ENCODE measurements at regions not wholly inside any gene's neighbourhood (a gene's known extent, or its start where the extent isn't known, plus 50 kb on each side); places are given as distances from the start of the nearest gene placed in this dataset.

- in situ Hi-C loops (cut with MboI; ENCODE audit: low sequenced_read_pairs): no loop called here
Measured at GRCh38 chr3:16658004-16658924, 53.0 kb upstream of the DAZL start.

DNA sequence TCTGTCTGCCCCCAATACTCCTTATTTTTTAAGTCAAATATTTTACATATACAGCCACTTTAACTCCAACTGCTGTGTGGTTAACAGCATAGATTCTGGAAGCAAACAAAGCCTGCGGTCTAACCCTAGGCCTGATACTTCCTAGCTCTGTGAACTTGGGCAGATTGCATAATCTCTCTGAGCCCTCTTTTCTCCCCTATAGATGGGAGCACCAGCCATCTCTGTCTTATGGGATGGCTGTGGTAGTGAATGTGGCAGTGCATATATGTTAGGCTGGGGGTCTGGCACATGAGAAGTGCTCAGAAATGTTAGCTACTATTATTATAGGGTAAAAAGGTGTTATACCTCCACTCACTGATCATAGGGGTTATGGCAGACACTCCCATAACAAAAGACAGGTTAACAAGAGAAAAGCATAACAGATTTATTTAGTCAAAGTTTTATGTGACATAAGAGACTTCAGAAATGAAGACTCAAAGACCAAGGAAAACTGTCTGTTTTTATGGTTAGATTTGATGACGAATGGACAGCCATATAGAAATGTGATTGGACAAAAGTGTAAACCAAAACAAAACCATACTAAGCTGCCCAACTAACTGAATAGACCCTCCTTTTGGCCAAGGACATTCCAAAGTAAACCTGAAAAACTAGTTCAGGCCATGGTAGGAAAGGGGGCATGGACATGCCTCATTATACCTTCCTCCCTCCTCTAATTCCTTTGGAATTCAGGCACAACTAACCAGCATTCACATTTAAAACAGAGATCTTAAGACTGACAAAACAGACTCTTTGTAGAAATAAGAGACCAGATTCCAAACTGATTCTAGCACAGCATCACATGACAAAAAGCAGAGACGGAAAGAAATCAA, 53.9 kb upstream of the DAZL start:
- in situ Hi-C loops (cut with MboI; ENCODE audit: low sequenced_read_pairs): no loop called here

GRCh38 chr3:16663854-16664712, 58.9 kb upstream of the DAZL start:
- in situ Hi-C loops (cut with MboI; ENCODE audit: low sequenced_read_pairs): no loop called here

- in situ Hi-C loops (cut with MboI; ENCODE audit: low sequenced_read_pairs): no loop called here
Measured at GRCh38 chr3:16665282-16665741, 60.1 kb upstream of the DAZL start.

DNA sequence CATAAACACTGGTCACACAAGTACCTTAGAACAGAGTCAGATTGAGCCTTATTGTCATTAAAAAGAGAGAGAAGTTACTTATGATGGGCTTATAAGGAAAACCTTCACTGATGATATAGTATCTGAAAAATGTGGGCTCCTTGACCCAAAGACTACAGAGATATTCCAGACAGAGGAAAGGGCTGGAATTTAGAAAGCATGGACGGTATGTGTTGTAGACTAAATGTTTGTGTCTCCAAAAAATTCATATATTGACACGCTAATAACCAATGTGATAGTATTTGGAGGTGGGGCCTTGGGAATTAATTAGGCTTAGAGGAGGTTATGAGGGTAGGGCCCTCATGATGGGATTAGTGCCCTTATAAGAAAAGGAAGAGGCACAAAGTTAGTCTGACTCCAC, 61.0 kb upstream of the DAZL start:
- in situ Hi-C loops (cut with MboI; ENCODE audit: low sequenced_read_pairs): no loop called here

GRCh38 chr3:16667633-16668032, 62.4 kb upstream of the DAZL start:
- in situ Hi-C loops (cut with MboI; ENCODE audit: low sequenced_read_pairs): no loop called here

DNA sequence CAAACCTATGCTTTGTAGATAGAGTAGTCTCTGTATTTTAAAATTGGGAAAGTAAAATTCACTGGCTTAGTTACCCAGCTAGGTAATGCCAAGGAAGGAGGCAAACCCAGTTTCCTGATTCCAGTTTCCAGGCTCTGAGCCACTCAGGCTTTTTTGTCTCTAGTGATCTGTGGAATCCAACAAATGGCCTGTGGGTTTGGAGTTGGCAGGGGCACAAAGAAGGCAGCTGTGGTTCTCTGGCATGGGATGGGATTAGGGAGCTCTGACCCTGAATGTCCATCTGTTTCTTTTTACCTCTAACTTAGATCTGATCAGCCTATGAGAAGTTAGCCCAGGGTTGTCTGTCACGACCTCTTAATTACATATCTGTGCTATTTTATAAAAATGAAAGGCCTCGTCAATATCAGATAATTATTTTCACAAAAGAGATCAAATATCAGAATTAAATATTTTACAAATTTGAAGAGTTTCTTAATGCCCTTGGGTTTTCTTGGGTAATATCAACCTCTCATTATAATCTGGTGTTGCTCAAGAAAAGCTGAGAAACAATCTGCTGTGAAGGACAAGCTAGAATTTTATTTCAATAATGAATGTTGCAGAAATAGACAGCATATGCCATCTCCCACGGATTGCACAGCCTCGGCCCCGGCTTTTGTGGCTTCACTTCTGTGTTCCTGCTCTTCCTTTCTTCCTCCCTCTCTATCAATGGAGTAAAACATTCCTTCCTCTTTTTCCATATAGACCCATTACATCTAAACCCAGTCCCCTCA, 63.7 kb upstream of the DAZL start:
- in situ Hi-C loops (cut with MboI; ENCODE audit: low sequenced_read_pairs): no loop called here

DNA sequence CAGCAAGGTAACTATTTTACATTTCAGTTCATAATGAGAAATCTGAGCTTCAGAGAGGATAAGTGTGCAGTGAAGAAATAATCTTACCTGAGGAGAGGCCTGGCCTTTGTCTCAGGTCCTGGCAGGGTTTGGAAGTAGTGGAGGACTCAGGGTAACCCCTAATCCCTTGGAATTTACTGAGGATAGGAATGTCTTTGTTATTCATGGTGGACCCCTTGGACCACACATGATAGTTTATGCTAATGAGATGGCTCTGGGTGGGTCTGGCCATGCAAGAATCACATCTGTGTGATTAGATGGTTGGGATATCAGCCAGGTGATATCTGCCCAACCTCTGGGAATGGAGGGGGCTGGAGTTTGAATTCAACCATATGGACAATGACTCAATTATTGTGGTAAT, 65.0 kb upstream of the DAZL start:
- in situ Hi-C loops (cut with MboI; ENCODE audit: low sequenced_read_pairs): no loop called here

DNA sequence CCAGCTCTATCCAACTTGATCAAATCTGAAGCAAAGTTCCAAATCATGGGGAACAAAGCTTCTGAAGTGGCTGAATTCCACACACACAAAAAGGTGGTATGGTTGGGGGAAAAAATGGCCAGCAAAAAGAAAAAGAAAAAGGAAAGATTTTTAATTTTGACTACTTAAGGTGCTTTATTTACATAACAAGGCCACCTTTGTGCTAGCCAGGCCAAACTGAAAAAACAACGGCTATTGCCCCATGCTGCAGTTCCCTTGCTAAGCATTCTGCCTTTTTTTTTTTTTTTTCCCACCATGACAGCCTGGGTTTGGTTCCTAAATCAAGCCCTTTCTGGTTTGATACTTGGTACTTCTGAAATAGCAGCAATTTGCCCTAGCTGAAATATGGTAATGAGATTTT, 66.5 kb upstream of the DAZL start:
- in situ Hi-C loops (cut with MboI; ENCODE audit: low sequenced_read_pairs): no loop called here

DNA sequence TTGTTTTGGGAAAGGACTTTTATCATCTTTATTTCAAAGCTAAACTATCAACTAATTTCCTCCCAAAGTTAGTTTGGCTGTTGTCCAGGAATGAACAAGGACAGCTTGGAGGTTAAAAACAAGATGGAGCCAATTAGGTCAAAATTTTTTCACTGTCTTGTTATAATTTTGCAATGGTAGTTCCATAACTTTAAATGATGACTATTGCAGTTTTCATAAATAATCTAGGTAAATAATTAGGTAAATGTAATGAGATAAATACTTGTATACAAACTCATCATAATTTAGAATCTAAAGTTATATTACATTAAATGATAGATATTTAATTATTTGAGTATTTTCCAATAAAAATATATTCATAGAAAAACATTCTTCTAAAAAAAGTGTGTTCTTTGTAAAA, 68.3 kb upstream of the DAZL start:
- in situ Hi-C loops (cut with MboI; ENCODE audit: low sequenced_read_pairs): no loop called here

DNA sequence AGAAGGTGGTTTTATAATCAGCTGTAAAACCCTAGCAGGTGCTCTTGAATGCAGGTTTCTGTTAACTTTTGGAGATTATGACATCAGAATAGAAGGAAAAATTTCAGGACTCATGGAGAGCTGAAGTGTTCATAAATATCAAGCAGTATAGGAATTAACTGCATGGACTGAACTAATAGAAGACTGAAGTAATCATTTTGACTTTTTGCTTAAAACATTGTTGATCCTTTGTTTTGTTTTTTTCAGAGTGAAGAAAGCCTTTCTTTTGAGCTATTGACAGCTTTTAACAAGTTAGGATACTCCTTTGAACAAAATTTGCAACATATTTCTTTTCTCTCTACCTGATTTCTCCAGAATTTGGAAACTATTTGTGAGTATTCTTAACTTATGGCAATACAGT, 70.6 kb upstream of the DAZL start:
- in situ Hi-C loops (cut with MboI; ENCODE audit: low sequenced_read_pairs): no loop called here

DNA sequence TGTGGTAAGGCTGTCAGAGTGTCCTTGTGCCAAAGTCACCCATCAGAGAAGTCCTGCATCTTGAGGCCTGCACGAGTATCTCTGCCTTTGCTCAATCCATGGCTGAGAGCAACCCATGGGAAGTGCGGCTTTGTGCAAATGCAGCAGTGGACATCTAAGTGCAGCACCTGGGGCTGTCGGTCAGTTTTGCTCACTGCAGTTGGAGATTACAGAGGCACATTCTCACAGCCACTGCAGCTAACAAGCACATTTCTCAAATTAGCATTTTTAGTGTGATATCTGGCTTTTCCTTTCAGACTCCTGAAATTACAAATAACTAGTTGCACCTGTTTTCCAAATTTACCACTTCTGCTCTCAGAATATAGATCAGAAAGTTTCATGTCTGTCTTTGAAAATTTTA, 81.5 kb upstream of the DAZL start:
- in situ Hi-C loops (cut with MboI; ENCODE audit: low sequenced_read_pairs): no loop called here

- in situ Hi-C loops (cut with MboI; ENCODE audit: low sequenced_read_pairs): no loop called here
Measured at GRCh38 chr3:16687221-16687620, 82.0 kb upstream of the DAZL start.

DNA sequence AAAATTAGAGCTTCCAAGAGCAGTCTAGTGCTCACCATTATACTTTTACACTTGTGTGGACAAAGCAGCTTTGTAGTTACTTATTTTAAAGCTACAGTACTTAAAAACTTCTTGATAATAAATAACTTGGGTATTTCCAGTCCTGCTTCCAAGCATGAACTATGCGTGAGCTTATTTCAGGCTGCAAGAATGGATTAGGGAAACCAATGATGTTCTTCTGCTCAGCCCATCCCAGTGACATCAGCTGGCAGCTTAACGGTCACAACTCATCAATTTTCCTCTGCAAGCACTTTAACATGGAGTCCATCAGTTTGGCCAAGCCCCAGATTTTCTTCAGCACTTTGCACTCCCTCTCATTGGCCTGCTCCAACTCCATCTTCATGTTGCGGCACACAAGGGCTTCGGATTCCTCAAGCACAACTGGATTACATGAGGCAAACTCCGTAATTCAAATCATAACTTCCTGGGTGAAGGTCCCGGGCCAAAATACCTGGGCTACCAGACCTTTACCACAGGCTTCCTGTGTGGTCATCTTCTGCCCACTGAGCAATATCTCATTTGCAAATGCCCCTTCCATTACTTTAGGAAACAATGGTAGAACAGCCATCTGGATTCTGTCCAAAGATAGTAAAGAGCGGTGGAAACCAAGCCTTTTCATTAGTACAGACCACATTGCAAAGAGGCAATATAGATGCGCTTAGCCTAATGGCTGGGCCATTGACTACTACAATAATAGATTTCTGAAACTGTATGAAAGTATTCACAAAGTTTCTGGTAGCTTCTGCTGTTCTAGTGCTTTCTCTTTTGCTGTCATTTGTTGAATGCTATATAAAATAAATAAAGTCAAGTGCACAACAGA, 87.5 kb upstream of the DAZL start:
- in situ Hi-C loops (cut with MboI; ENCODE audit: low sequenced_read_pairs): no loop called here

DNA sequence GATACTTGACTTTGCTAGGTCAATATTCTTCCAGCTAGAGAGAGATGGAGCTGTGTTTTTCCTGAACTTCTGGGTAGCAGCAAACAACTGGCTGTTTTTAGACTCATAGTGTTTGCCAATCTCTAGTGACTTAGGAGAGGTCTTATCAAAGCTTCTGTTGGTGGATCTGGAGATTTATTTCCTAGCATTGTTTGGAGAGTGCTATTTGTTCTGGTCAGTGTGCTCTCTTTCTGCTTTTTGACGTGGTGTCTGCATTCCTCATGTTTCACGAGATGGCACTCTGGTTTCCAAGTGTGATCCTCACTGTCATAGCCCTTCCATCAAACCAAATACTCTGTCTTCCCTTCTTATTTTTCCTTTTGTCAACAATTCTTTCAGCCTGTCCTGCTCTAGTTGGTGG, 88.6 kb upstream of the DAZL start:
- in situ Hi-C loops (cut with MboI; ENCODE audit: low sequenced_read_pairs): no loop called here

DNA sequence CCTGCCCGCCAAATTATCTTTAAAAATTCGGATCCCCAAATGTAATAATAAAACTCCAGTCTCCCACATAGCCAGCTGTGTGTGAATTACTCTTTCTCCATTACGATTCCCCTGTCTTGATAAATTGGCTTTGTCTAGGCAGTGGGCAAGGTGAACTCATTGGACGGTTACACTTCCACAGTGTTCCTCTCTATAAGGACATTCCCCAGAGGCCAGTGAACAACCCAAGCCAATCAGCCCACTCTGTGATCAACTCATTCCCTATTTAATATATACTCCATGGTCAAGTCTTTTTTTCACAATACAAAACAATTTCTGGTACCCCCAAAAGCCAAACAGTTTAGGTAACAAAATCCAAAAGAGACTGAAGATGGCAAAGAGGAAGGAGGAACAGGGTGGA, 90.5 kb upstream of the DAZL start:
- in situ Hi-C loops (cut with MboI; ENCODE audit: low sequenced_read_pairs): no loop called here

GRCh38 chr3:16697443-16698147, 92.4 kb upstream of the DAZL start:
- in situ Hi-C loops (cut with MboI; ENCODE audit: low sequenced_read_pairs): no loop called here

DNA sequence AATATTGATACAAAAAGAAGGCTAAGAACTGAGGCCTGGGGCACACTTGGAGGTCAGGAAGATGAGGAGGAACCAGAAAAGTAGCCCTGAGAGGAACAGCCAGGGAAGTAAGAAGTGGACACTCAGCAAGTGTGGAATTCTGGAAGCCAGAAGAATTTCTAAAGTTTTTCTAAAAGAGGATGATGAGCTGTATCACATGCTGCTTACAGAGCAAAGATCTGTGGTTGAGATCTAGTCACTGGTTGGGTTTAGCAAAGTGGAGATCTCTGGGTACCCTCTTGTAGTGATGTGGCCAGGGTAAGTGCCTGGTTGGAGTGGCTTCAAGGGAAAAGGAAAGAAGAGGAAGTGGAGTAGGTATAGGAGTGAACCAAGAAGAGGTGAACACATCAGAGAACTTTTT, 95.4 kb upstream of the DAZL start:
- in situ Hi-C loops (cut with MboI; ENCODE audit: low sequenced_read_pairs): no loop called here

- in situ Hi-C loops (cut with MboI; ENCODE audit: low sequenced_read_pairs): no loop called here
Measured at GRCh38 chr3:16704941-16705340, 99.7 kb upstream of the DAZL start.

Measured in HL-60/S4 treated with retinoic acid at 250 ng/mL for 4 days and 3 days (cell line).